H9 (cell line): ENCODE measurements at regions not wholly inside any gene's neighbourhood (a gene's known extent, or its start where the extent isn't known, plus 50 kb on each side); places are given as distances from the start of the nearest gene placed in this dataset.

Experiments
- DNase-seq: peaks from one replicate; pipeline ENCODE4 v3.0.0-alpha.2; 2017
- H2AFZ ChIP-seq: one replicate; pipeline ENCODE4 v1.6.1; 2013; ENCODE audit warnings: mild to moderate bottlenecking, low read length, control low read depth, moderate library complexity
- H2AK5ac ChIP-seq: 2 replicates; pipeline ENCODE4 v1.6.1; 2013; ENCODE audit warnings: low read length, control low read depth, mixed read lengths; ENCODE audit not compliant: insufficient read length
- H2BK120ac ChIP-seq: one replicate; pipeline ENCODE4 v1.6.1; 2013; ENCODE audit warnings: low read depth, mild to moderate bottlenecking, low read length, control low read depth, inconsistent platforms; ENCODE audit not compliant: poor library complexity, severe bottlenecking
- H2BK12ac ChIP-seq: 2 replicates; pipeline ENCODE4 v1.6.1; 2013; ENCODE audit warnings: low read length, control low read depth, mixed read lengths, low read depth; ENCODE audit not compliant: insufficient read length
- H2BK15ac ChIP-seq: 2 replicates; pipeline ENCODE4 v1.6.1; 2013; ENCODE audit warnings: low read depth, low read length, control low read depth
- H2BK20ac ChIP-seq: one replicate; pipeline ENCODE4 v1.6.1; 2013; ENCODE audit warnings: low read depth, mild to moderate bottlenecking, low read length, control low read depth, inconsistent platforms; ENCODE audit not compliant: poor library complexity, severe bottlenecking
- H2BK5ac ChIP-seq: 2 replicates; pipeline ENCODE4 v1.6.1; 2013; ENCODE audit warnings: low read length, control low read depth, mixed read lengths; ENCODE audit not compliant: insufficient read length
- H3K14ac ChIP-seq: 2 replicates; pipeline ENCODE4 v1.6.1; 2013; ENCODE audit warnings: low read length, control low read depth; ENCODE audit not compliant: insufficient read depth
- H3K18ac ChIP-seq: 2 replicates; pipeline ENCODE4 v1.6.1; 2013; ENCODE audit warnings: low read depth, mild to moderate bottlenecking, mixed read lengths, low read length, control low read depth; ENCODE audit not compliant: insufficient read length
- H3K23ac ChIP-seq: 2 replicates; pipeline ENCODE4 v1.6.1; 2013; ENCODE audit warnings: low read length, control low read depth, mixed read lengths, low read depth; ENCODE audit not compliant: insufficient read length
- H3K23me2 ChIP-seq: 2 replicates; pipeline ENCODE4 v1.6.1; 2013; ENCODE audit warnings: low read depth, mild to moderate bottlenecking, mixed read lengths, low read length, control low read depth; ENCODE audit not compliant: insufficient read length, poor library complexity, severe bottlenecking
- H3K27ac ChIP-seq: 2 replicates; pipeline ENCODE4 v1.5.1; 2013; ENCODE audit warnings: low read length, control low read depth, mixed read lengths, low read depth; ENCODE audit not compliant: insufficient read length
- H3K27me3 ChIP-seq: 2 replicates; pipeline ENCODE4 v1.6.1; 2013; ENCODE audit warnings: low read length, control low read depth, inconsistent platforms; ENCODE audit not compliant: insufficient read depth
- H3K4ac ChIP-seq: 2 replicates; pipeline ENCODE4 v1.6.1; 2013; ENCODE audit warnings: low read depth, mild to moderate bottlenecking, control low read depth, inconsistent platforms, low read length, moderate library complexity
- H3K4me1 ChIP-seq: 2 replicates; pipeline ENCODE4 v1.6.1; 2013; ENCODE audit warnings: low read length, control low read depth, inconsistent platforms; ENCODE audit not compliant: insufficient read depth
- H3K4me2 ChIP-seq: 2 replicates; pipeline ENCODE4 v1.6.1; 2013; ENCODE audit warnings: low read length, control low read depth, mixed read lengths; ENCODE audit not compliant: insufficient read length, insufficient read depth
- H3K56ac ChIP-seq: 2 replicates; pipeline ENCODE4 v1.6.1; 2013; ENCODE audit warnings: low read depth, mild to moderate bottlenecking, mixed read lengths, low read length, control low read depth; ENCODE audit not compliant: insufficient read length
- H3K79me1 ChIP-seq: 2 replicates; pipeline ENCODE4 v1.6.1; 2013; ENCODE audit warnings: low read depth, mild to moderate bottlenecking, moderate library complexity, low read length, control low read depth, inconsistent platforms; ENCODE audit not compliant: insufficient read depth, poor library complexity, severe bottlenecking
- H3K79me2 ChIP-seq: 2 replicates; pipeline ENCODE4 v1.6.1; 2013; ENCODE audit warnings: low read length, control low read depth, inconsistent platforms; ENCODE audit not compliant: insufficient read depth
- H3K9ac ChIP-seq: 2 replicates; pipeline ENCODE4 v1.6.1; 2013; ENCODE audit warnings: low read length, control low read depth, mixed read lengths; ENCODE audit not compliant: insufficient read length; ENCODE audit errors: extremely low read depth
- H3K9me3 ChIP-seq: one replicate; pipeline ENCODE4 v1.6.1; 2013; ENCODE audit warnings: low read depth, low read length, inconsistent platforms; ENCODE audit not compliant: control insufficient read depth
- H3T11ph ChIP-seq: one replicate; pipeline ENCODE4 v1.6.1; 2013; ENCODE audit warnings: mild to moderate bottlenecking, low read length, control low read depth, inconsistent platforms
- H4K20me1 ChIP-seq: one replicate; pipeline ENCODE4 v1.6.1; 2013; ENCODE audit not compliant: control insufficient read depth, insufficient read length, insufficient read depth
- H4K5ac ChIP-seq: 2 replicates; pipeline ENCODE4 v1.6.1; 2013; ENCODE audit warnings: low read depth, mild to moderate bottlenecking, mixed read lengths, low read length, control low read depth; ENCODE audit not compliant: insufficient read length
- H4K8ac ChIP-seq: replicated peaks from 2 replicates; pipeline ENCODE4 v1.6.1; 2013; ENCODE audit warnings: low read length, control low read depth, mixed read lengths, low read depth; ENCODE audit not compliant: insufficient read length
- H4K91ac ChIP-seq: 2 replicates; pipeline ENCODE4 v1.6.1; 2013; ENCODE audit warnings: low read depth, mild to moderate bottlenecking, moderate library complexity, mixed read lengths, low read length, control low read depth; ENCODE audit not compliant: insufficient read length
- H3K27ac Mint-ChIP-seq, 3 experiments: 2 replicates in 2 of 3; 3 replicates in 1 of 3; pipeline ENCODE4 v1.8.0; 2020 to 2021; ENCODE audit warnings: mixed read lengths in 3 of 3, mild to moderate bottlenecking in 1 of 3, moderate library complexity in 1 of 3
- H3K27me3 Mint-ChIP-seq: 2 replicates; pipeline ENCODE4 v1.8.0; 2021; ENCODE audit warnings: low read depth, mild to moderate bottlenecking, moderate library complexity, mixed read lengths
- H3K36me3 Mint-ChIP-seq, 3 experiments: 2 replicates in 2 of 3; 3 replicates in 1 of 3; pipeline ENCODE4 v1.8.0; 2020 to 2021; ENCODE audit warnings: low read depth in 3 of 3, mixed read lengths in 3 of 3; ENCODE audit not compliant: insufficient read depth in 1 of 3
- H3K4me1 Mint-ChIP-seq, 2 experiments: 2 replicates each; pipeline ENCODE4 v1.8.0; 2020; ENCODE audit warnings: mixed read lengths in 2 of 2
- H3K4me3 Mint-ChIP-seq, 2 experiments: 2 replicates in 1 of 2; 3 replicates in 1 of 2; pipeline ENCODE4 v1.8.0; 2020 to 2021; ENCODE audit warnings: mild to moderate bottlenecking in 2 of 2, mixed read lengths in 2 of 2, moderate library complexity in 1 of 2
- H3K9me3 Mint-ChIP-seq, 2 experiments: 2 replicates in 1 of 2; 3 replicates in 1 of 2; pipeline ENCODE4 v1.8.0; 2020; ENCODE audit warnings: mild to moderate bottlenecking in 2 of 2, mixed read lengths in 2 of 2, moderate library complexity in 1 of 2
- WGBS: extraction: QIAGEN DNeasy Blood & Tissue Kit; methylation state at CpG from one replicate; pipeline ENCODE4 v1.1.7; 2013; ENCODE audit warnings: missing lambda C conversion rate, low lambda C conversion rate, mixed read lengths; ENCODE audit not compliant: insufficient read length; ENCODE audit errors: extremely low coverage; 5-methylcytosine and 5-hydroxymethylcytosine counted together
- TF ChIP-seq, protein P1 (sequence below): fragments of 200-600 bp; sonication (generic); conservative IDR thresholded peaks from 3 replicates; pipeline ENCODE4 v1.8.0; 2021; ENCODE audit warnings: antibody characterized with exemption, mild to moderate bottlenecking

DNA sequence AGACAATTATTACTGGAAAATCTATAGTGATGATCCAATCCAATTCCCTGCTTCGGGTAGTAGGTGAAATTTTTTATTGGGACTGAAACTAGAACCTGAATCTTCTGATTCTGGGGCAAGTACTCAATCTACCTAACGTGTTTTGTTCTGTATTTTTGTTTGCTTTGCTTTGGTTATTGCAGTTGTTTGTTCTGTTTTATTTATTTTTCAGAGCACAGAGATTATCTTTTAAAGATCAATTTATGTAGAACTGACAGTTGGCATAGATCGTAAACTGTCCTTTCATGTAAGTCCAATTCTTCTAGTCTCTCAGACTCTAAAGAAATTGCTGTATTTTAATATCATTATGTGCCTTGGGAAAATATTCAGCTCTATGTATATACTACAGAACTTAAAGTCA lies 401.6 kb downstream of the ANXA1 start:
- Mint-ChIP-seq H3K4me1 (no peaks in the 10 kb centered on the region), H3K27ac (no peak overlapping the region), H3K36me3 (no peaks in the 10 kb centered on the region), H3K27me3 (no peaks in the 10 kb centered on the region), H3K9me3 (no peaks in the 10 kb centered on the region), H3K4me3 (no peak overlapping the region)
- Histone ChIP-seq H3K27ac (no peak overlapping the region), H3K18ac (no peak overlapping the region), H4K5ac (no peak overlapping the region), H2AK5ac (no peak overlapping the region), H2BK12ac (no peak overlapping the region), H3K23me2 (no peaks in the 10 kb centered on the region), H2BK20ac (no peak overlapping the region), H3K9ac (no peak overlapping the region), H4K8ac (no peak overlapping the region), H2BK15ac (no peak overlapping the region), H3K9me3 (no peaks in the 10 kb centered on the region), H2BK120ac (no peak overlapping the region), H3K4ac (no peak overlapping the region), H3K79me1 (no peaks in the 10 kb centered on the region), H3K4me1 (no peaks in the 10 kb centered on the region), H3K27me3 (no peaks in the 10 kb centered on the region), H3K56ac (no peak overlapping the region), H3K4me2 (no peak overlapping the region), H2BK5ac (no peak overlapping the region), H3K23ac (no peak overlapping the region), H3T11ph (no peak overlapping the region), H3K14ac (no peak overlapping the region), H4K91ac (no peak overlapping the region), H4K20me1 (no peaks in the 10 kb centered on the region), H3K79me2 (no peaks in the 10 kb centered on the region), H2AFZ (no peak overlapping the region)
- WGBS = no CpG with 5 or more reads among the region's 3 CpGs
- TF ChIP-seq, protein P1, sequence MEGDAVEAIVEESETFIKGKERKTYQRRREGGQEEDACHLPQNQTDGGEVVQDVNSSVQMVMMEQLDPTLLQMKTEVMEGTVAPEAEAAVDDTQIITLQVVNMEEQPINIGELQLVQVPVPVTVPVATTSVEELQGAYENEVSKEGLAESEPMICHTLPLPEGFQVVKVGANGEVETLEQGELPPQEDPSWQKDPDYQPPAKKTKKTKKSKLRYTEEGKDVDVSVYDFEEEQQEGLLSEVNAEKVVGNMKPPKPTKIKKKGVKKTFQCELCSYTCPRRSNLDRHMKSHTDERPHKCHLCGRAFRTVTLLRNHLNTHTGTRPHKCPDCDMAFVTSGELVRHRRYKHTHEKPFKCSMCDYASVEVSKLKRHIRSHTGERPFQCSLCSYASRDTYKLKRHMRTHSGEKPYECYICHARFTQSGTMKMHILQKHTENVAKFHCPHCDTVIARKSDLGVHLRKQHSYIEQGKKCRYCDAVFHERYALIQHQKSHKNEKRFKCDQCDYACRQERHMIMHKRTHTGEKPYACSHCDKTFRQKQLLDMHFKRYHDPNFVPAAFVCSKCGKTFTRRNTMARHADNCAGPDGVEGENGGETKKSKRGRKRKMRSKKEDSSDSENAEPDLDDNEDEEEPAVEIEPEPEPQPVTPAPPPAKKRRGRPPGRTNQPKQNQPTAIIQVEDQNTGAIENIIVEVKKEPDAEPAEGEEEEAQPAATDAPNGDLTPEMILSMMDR = no peak
- DNase-seq = no peak
